Keratinocyte (primary cell): ENCODE measurements at regions not wholly inside any gene's neighbourhood (a gene's known extent, or its start where the extent isn't known, plus 50 kb on each side); places are given as distances from the start of the nearest gene placed in this dataset.

ENCODE experiments used
- DNase-seq: peaks from one replicate; pipeline ENCODE4 v3.0.0-alpha.2; 2011; ENCODE audit warnings: low read depth, missing footprints, low spot score
- FAIRE-seq: peaks from 2 replicates; lab custom pipeline; 2011; peaks lifted over from hg19 to GRCh38; lab: Jason Lieb, UNC
- H2AFZ ChIP-seq: 2 replicates; pipeline ENCODE4 v1.6.0; 2012; ENCODE audit warnings: low read length, control low read depth, inconsistent platforms; ENCODE audit not compliant: control insufficient read depth
- H3K27ac ChIP-seq: 2 replicates; pipeline ENCODE4 v1.5.1; 2011; ENCODE audit warnings: low read length; ENCODE audit not compliant: control insufficient read depth, insufficient read depth
- H3K27me3 ChIP-seq: 3 replicates; pipeline ENCODE4 v1.6.0; 2011; ENCODE audit warnings: low read length; ENCODE audit not compliant: control insufficient read depth, insufficient read depth; ENCODE audit errors: extremely low read depth
- H3K36me3 ChIP-seq, 2 experiments: 2 replicates in 1 of 2; 3 replicates in 1 of 2; pipeline ENCODE4 v1.5.1; 2011; ENCODE audit warnings: low read length in 2 of 2, mild to moderate bottlenecking in 1 of 2; ENCODE audit not compliant: control insufficient read depth in 2 of 2, insufficient read depth in 2 of 2; ENCODE audit errors: extremely low read depth in 1 of 2
- H3K4me1 ChIP-seq: 3 replicates; pipeline ENCODE4 v1.5.1; 2011; ENCODE audit warnings: low read length; ENCODE audit not compliant: control insufficient read depth, insufficient read depth; ENCODE audit errors: extremely low read depth
- H3K4me2 ChIP-seq: 3 replicates; pipeline ENCODE4 v1.6.0; 2011; ENCODE audit warnings: low read depth, low read length; ENCODE audit not compliant: control insufficient read depth, insufficient read depth; ENCODE audit errors: extremely low read depth
- H3K4me3 ChIP-seq, 3 experiments: fragments of 200-600 bp in 1 of 3; sonication (generic) in 1 of 3; 2 replicates in 2 of 3; 3 replicates in 1 of 3; pipeline ENCODE4 v1.5.1; 2011 to 2016; ENCODE audit warnings: low read length in 3 of 3, mild to moderate bottlenecking in 3 of 3, control low read depth in 2 of 3, inconsistent platforms in 1 of 3, low read depth in 1 of 3, mixed read lengths in 1 of 3, mixed run types in 1 of 3, moderate library complexity in 1 of 3; ENCODE audit not compliant: control insufficient read depth in 2 of 3, insufficient read depth in 2 of 3; ENCODE audit errors: extremely low read depth in 1 of 3
- H3K79me2 ChIP-seq: 2 replicates; pipeline ENCODE4 v1.6.0; 2012; ENCODE audit warnings: low read length; ENCODE audit not compliant: control insufficient read depth, insufficient read depth
- H3K9ac ChIP-seq: 3 replicates; pipeline ENCODE4 v1.6.0; 2011; ENCODE audit warnings: low read length; ENCODE audit not compliant: control insufficient read depth, insufficient read depth; ENCODE audit errors: extremely low read depth
- H3K9me1 ChIP-seq: 3 replicates; pipeline ENCODE4 v1.6.0; 2011; ENCODE audit warnings: low read length; ENCODE audit not compliant: control insufficient read depth, insufficient read depth; ENCODE audit errors: extremely low read depth
- H3K9me3 ChIP-seq: 2 replicates; pipeline ENCODE4 v1.5.1; 2012; ENCODE audit warnings: low read depth, low read length; ENCODE audit not compliant: control insufficient read depth
- H4K20me1 ChIP-seq: 3 replicates; pipeline ENCODE4 v1.6.0; 2011; ENCODE audit warnings: low read length; ENCODE audit not compliant: control insufficient read depth, insufficient read depth; ENCODE audit errors: extremely low read depth
- CTCF ChIP-seq, 3 experiments: IDR thresholded peaks in 1 of 3; conservative IDR thresholded peaks in 1 of 3; optimal IDR thresholded peaks in 1 of 3; 2 replicates in 2 of 3; 3 replicates in 1 of 3; pipeline versions ENCODE3 to v1.5.1; 2011; ENCODE audit warnings: low read length in 3 of 3, mild to moderate bottlenecking in 3 of 3, moderate library complexity in 2 of 3, control low read depth in 1 of 3, inconsistent platforms in 1 of 3; ENCODE audit not compliant: insufficient read depth in 2 of 3; ENCODE audit errors: extremely low read depth in 1 of 3
- EZH2 ChIP-seq: IDR thresholded peaks from one replicate; pipeline ENCODE4 v1.6.1; 2012; ENCODE audit warnings: inconsistent platforms, mild to moderate bottlenecking, low read length, moderate library complexity
- dilution Hi-C: fragments of 300-500 bp; cut with MboI; formaldehyde crosslinking; loops from one replicate; pipeline ENCODE4 v1.7.0; 2020; ENCODE audit warnings: low sequenced_read_pairs; ENCODE audit not compliant: extremely low pct_ligation_motif_present

DNA sequence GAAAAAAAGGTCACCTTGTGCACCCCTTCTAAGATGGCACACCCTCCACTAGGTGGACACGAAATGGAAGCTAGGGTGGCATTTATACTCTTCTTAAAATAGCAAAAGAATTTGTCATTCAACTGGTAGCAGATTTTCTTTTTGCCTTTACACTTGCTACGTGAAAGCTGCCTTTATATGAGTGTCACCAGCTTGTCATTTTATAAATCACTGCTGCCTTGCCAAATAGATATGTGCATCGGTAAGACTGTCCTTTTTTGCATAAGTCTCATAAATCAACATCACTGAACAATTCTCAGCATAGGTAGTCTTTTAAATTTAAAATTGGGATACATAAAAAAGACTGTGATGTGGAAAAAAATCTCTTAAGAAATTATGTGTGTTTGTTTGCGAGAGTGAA is 764.1 kb downstream of the TDRD15 start:
- dilution Hi-C loops: no loop called here

DNA sequence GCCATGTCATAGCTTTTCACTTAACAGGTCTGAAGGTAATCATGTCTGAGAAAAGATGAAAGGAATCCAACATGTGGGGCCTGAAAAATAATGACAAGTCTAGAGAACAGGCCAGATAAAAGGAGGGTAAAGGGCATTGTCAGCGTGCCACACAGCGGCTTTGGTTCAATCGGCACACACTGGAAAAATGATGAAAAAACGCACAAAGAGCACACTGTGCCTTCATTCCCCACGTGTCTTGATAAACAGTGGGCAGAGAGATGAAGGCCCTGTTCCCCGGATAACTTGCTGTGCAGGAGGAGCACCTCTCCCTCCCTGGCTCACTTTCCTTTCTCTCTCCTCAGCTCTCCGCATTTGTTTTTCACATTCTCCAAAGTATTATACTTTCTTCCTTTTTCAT is 766.3 kb downstream of the TDRD15 start:
- H3K9me3 ChIP-seq: no peaks in the 10 kb centered on the region
- H3K9ac ChIP-seq: no peak overlapping the region
- H3K36me3 ChIP-seq: no peaks in the 10 kb centered on the region
- no peak overlapping the region for H3K4me2 ChIP-seq
- no peak for TF ChIP-seq EZH2
- no peak for TF ChIP-seq CTCF (optimal IDR thresholded peaks at IDR 0.05 in 1 of 3, IDR thresholded peaks at IDR 0.05 in 1 of 3, conservative IDR thresholded peaks at IDR 0.05 in 1 of 3; ENCODE audit: extremely low read depth in 1 of 3, insufficient read depth in 2 of 3, low read length in 3 of 3)
- no peak for FAIRE-seq
- no peak overlapping the region for H3K27ac ChIP-seq
- H3K9me1 ChIP-seq: no peaks in the 10 kb centered on the region
- dilution Hi-C loops: no loop called here
- no peaks in the 10 kb centered on the region for H3K79me2 ChIP-seq
- DNase-seq: no peak
- H3K4me3 ChIP-seq: no peak overlapping the region
- H3K4me1 ChIP-seq: no peaks in the 10 kb centered on the region
- no peaks in the 10 kb centered on the region for H3K27me3 ChIP-seq
- no peak overlapping the region for H2AFZ ChIP-seq
- no peaks in the 10 kb centered on the region for H4K20me1 ChIP-seq

More for the DNA sequence above, 764.1 kb downstream of the TDRD15 start:
- Histone ChIP-seq H3K36me3 (no peaks in the 10 kb centered on the region), H3K9me3 (no peaks in the 10 kb centered on the region), H3K9me1 (no peaks in the 10 kb centered on the region), H3K4me3 (no peak overlapping the region), H3K27ac (no peak overlapping the region), H3K79me2 (no peaks in the 10 kb centered on the region), H2AFZ (no peak overlapping the region), H3K4me1 (no peaks in the 10 kb centered on the region), H3K4me2 (no peak overlapping the region), H3K27me3 (no peaks in the 10 kb centered on the region), H3K9ac (no peak overlapping the region), H4K20me1 (no peaks in the 10 kb centered on the region)
- no peak for DNase-seq
- no peak for FAIRE-seq
- TF ChIP-seq EZH2: no peak
- no peak for TF ChIP-seq CTCF (optimal IDR thresholded peaks at IDR 0.05 in 1 of 3, IDR thresholded peaks at IDR 0.05 in 1 of 3, conservative IDR thresholded peaks at IDR 0.05 in 1 of 3; ENCODE audit: extremely low read depth in 1 of 3, insufficient read depth in 2 of 3, low read length in 3 of 3)
